Neuron (in vitro differentiated cells): ENCODE measurements at regions not wholly inside any gene's neighbourhood (a gene's known extent, or its start where the extent isn't known, plus 50 kb on each side); places are given as distances from the start of the nearest gene placed in this dataset.

Experiments used
- H2AFZ ChIP-seq: one replicate; pipeline ENCODE4 v1.6.1; 2013; ENCODE audit warnings: low read depth, mild to moderate bottlenecking, inconsistent platforms, low read length, moderate library complexity
- H3K27me3 ChIP-seq: one replicate; pipeline ENCODE4 v1.6.1; 2013; ENCODE audit warnings: low read length; ENCODE audit not compliant: insufficient read depth
- H3K36me3 ChIP-seq: one replicate; pipeline ENCODE4 v1.6.1; 2013; ENCODE audit warnings: low read length; ENCODE audit not compliant: insufficient read depth
- H3K4me1 ChIP-seq: one replicate; pipeline ENCODE4 v1.6.1; 2013; ENCODE audit warnings: low read length; ENCODE audit not compliant: insufficient read depth
- H3K4me3 ChIP-seq: 2 replicates; pipeline ENCODE4 v1.5.1; 2013; ENCODE audit warnings: mild to moderate bottlenecking, low read length, moderate library complexity
- H3K9me3 ChIP-seq: one replicate; pipeline ENCODE4 v1.6.1; 2013; ENCODE audit warnings: low read length

DNA sequence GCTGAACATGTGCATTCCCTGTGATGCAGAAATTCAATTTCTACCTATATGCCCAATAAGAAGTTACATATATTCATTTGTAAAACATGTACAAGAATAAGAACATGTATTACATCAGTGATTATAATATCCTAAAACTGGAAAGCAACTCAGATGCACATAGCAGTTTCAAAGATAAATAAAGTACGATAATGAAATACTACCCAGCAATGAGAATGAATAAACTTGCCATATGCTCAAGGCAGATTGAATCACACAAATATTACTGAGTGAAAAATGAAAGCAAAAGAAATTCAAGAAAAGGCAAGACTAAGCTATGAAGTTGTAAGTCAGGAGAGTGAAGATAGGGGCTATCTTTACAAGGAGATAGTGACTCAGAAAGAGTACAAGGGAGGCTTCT lies 345.3 kb upstream of the OR4E1 start:
- Histone ChIP-seq H3K4me3 (no peak overlapping the region), H3K4me1 (no peaks in the 10 kb centered on the region), H2AFZ (no peak overlapping the region), H3K9me3 (no peaks in the 10 kb centered on the region), H3K36me3 (no peaks in the 10 kb centered on the region), H3K27me3 (no peaks in the 10 kb centered on the region)

DNA sequence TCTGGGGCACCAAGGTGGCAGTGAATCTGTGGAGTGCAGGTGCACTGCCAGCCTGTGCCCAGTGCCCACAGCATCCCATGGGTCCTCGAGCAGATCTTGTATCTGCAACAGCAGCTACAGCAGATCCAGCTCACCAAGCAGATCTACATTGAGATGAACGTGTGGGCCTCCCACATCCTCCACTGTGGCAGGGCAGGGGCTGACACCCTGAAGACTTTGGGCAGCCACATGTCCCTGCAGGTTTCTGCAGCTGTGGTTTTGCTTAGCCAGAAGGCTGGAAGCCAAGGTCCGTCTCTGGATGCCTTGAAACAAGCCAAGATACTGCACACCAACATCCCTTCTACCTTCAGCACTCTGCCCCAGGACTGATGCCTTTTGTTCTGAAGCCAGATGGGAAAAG lies 338.8 kb upstream of the OR4E1 start:
- Histone ChIP-seq H3K36me3 (no peaks in the 10 kb centered on the region), H3K4me3 (no peak overlapping the region), H3K9me3 (no peaks in the 10 kb centered on the region), H2AFZ (no peak overlapping the region), H3K27me3 (no peaks in the 10 kb centered on the region), H3K4me1 (no peaks in the 10 kb centered on the region)

DNA sequence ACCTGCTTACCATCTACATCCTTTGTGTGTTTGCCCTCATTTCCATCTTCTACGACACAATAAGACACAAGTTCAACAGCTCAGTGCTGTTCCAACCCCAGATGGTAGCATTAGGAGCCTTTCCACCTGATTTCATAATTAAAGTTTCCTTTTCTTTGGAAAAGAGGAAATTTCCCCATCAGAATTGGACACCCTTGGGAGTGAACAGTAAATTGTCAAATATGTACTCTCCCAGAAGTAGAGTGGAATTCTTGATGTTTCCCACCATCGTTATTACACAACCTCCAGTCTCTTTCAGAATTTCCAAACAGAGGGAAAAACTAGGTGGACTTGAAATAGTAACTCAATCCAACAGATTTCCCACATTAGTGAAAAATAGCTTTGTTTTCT lies 337.6 kb upstream of the OR4E1 start:
- Histone ChIP-seq H2AFZ (no peak overlapping the region), H3K4me3 (no peak overlapping the region), H3K4me1 (no peaks in the 10 kb centered on the region), H3K36me3 (no peaks in the 10 kb centered on the region), H3K9me3 (no peaks in the 10 kb centered on the region), H3K27me3 (no peaks in the 10 kb centered on the region)

DNA sequence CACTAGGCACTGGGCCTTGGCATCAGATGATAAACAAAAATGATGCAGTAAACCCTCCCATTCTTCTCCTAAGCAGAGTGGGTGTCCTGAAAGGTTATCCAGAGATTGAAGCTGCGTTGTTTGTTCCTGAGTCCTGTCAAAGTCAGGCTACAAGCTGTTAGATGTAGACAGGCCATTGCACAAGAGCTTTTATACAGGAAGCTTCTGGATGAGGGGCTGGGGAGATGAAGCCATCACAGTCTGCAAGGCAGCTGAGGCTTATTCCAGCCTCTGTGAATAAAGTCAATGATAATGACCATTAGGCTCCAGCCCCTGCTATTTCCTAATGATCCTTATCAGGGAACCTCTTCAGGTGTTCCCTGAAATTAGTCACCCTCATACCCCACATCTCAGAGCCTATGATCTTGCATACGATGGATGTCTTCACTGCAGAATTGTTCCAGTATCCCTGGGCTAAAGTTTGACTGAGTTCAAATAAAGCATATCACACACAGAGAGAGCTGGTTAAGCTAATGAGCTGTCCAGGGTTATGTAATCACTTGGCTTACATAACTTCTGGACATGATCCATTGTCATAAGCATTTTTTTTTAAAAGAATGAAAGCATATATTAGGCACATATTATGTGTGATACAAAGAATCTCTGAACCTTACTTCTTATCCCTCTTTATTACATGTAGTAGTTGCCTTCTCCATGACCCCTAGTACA lies 337.1 kb upstream of the OR4E1 start:
- no peak overlapping the region for H2AFZ ChIP-seq
- no peaks in the 10 kb centered on the region for H3K4me1 ChIP-seq
- H3K9me3 ChIP-seq, result no peaks in the 10 kb centered on the region
- H3K36me3 ChIP-seq, result no peaks in the 10 kb centered on the region
- no peaks in the 10 kb centered on the region for H3K27me3 ChIP-seq
- no peak overlapping the region for H3K4me3 ChIP-seq

DNA sequence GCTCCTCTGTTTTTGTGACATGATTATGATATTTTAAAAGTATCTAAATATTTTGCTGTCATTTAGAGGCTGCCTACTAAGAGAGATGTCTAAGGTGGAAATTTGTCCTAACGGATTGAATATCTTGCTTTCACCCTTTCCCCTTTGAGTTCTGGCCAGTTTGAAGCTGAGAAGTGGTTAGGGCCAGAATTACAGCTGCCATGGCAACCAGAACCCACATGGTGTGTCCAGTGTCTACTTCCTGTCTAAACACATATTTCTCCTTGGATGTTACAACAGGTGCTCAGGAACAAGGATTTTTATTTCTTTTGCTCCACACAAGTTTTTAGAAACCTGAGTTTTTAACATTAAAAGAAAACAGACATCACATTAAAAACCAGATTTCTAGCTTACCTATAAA lies 335.1 kb upstream of the OR4E1 start:
- H3K36me3 ChIP-seq, result no peaks in the 10 kb centered on the region
- H3K4me3 ChIP-seq, result no peak overlapping the region
- no peaks in the 10 kb centered on the region for H3K9me3 ChIP-seq
- H2AFZ ChIP-seq, result no peak overlapping the region
- no peaks in the 10 kb centered on the region for H3K4me1 ChIP-seq
- H3K27me3 ChIP-seq, result no peaks in the 10 kb centered on the region

DNA sequence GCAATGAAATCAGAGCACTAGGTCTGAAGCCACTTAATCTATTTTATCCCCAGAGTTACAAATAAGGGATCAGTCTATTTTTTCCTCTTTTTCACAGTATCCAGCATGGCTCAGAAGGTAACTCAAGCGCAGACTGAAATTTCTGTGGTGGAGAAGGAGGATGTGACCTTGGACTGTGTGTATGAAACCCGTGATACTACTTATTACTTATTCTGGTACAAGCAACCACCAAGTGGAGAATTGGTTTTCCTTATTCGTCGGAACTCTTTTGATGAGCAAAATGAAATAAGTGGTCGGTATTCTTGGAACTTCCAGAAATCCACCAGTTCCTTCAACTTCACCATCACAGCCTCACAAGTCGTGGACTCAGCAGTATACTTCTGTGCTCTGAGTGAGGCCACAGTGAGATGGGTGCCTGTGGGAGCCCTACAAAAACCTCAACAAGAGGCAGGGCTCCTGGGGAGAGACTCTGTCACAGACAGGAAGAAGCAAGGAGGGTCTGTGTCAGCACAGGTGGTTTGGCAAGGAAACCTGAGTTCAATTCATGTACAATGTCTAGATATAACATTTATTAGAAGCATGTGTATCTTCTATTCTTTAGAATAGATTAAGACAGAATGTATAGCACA lies 334.3 kb upstream of the OR4E1 start:
- Histone ChIP-seq H3K4me3 (no peak overlapping the region), H2AFZ (no peak overlapping the region), H3K9me3 (no peaks in the 10 kb centered on the region), H3K4me1 (no peaks in the 10 kb centered on the region), H3K36me3 (no peaks in the 10 kb centered on the region), H3K27me3 (no peaks in the 10 kb centered on the region)

DNA sequence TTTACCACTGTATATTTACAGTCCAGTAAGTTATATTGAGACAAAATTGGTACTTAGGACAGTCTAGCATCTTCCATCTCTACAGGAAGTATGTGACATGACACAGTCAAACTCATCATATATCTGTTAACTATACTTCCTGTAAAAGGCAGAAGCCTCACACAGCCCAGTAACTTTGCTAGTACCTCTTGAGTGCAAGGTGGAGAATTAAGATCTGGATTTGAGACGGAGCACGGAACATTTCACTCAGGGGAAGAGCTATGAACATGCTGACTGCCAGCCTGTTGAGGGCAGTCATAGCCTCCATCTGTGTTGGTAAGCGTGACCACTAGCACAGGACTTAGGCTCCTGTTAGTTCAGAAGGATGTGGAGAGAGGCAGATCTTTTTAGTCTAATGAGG lies 333.7 kb upstream of the OR4E1 start:
- Histone ChIP-seq H3K4me3 (no peak overlapping the region), H3K9me3 (no peaks in the 10 kb centered on the region), H3K36me3 (no peaks in the 10 kb centered on the region)

DNA sequence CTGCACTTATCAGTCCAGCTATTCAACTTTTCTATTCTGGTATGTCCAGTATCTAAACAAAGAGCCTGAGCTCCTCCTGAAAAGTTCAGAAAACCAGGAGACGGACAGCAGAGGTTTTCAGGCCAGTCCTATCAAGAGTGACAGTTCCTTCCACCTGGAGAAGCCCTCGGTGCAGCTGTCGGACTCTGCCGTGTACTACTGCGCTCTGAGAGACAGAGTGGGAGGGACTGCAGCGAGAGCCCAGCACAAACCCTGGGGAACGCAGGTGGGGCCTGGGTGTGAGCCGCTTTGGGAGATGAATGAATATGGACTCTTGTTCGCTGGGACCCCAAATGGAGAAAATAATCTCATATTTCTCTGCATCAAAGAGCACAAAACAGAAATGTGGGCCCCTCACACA lies 329.8 kb upstream of the OR4E1 start:
- no peaks in the 10 kb centered on the region for H3K36me3 ChIP-seq
- H3K4me1 ChIP-seq, result no peaks in the 10 kb centered on the region
- H3K9me3 ChIP-seq, result no peaks in the 10 kb centered on the region
- H3K4me3 ChIP-seq, result no peak overlapping the region
- H3K27me3 ChIP-seq, result no peaks in the 10 kb centered on the region
- no peak overlapping the region for H2AFZ ChIP-seq

More for the DNA sequence above, 333.7 kb upstream of the OR4E1 start:
- no peak overlapping the region for H2AFZ ChIP-seq
- no peaks in the 10 kb centered on the region for H3K27me3 ChIP-seq
- no peaks in the 10 kb centered on the region for H3K4me1 ChIP-seq

DNA sequence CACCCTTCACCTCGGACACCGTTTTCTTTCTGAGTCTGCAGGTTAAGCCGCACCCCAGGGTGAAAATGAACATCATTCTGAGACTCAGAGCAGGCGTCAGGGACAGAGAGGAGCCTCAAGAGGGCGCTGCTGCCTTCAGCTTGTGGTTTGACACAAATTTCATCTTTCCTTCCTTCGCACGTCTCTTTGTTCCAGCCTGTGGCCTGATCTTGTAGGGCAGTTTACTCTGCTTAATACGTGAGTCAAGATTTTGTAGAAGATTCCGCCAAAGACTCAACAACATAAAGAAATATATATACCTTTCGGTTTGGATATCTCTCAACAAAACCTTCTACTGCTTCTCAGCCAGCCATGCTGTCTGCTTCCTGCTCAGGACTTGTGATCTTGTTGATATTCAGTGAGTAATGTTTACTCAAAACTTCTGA lies 329.3 kb upstream of the OR4E1 start:
- Histone ChIP-seq H3K4me1 (no peaks in the 10 kb centered on the region), H3K27me3 (no peaks in the 10 kb centered on the region), H3K9me3 (no peaks in the 10 kb centered on the region), H3K4me3 (no peak overlapping the region), H2AFZ (no peak overlapping the region), H3K36me3 (no peaks in the 10 kb centered on the region)

DNA sequence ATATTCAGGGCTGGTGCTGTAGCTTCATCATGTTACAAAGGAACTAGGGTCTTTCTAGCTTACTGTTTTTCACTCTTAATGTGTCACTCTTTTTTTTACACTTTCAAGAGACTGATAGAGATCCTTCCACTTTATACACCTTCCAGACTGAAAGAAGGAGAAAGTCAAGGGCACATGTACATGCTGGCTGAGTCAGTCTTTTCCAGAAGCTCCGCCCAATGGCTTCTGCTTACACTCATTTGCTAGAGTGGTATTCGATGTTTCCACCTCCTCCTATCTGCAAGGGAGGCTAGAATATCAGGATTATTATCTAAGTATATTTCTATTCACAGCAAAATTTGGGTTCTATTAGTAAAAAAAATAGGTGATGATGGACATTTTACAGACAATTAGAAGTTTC lies 325.8 kb upstream of the OR4E1 start:
- H3K4me1 ChIP-seq, result no peaks in the 10 kb centered on the region
- no peaks in the 10 kb centered on the region for H3K9me3 ChIP-seq
- no peaks in the 10 kb centered on the region for H3K27me3 ChIP-seq
- H2AFZ ChIP-seq, result no peak overlapping the region
- H3K4me3 ChIP-seq, result no peak overlapping the region
- no peaks in the 10 kb centered on the region for H3K36me3 ChIP-seq

GRCh38 chr14:21997300-21997699 lies 323.7 kb upstream of the OR4E1 start:
- no peak overlapping the region for H3K4me3 ChIP-seq
- no peak overlapping the region for H2AFZ ChIP-seq
- H3K27me3 ChIP-seq, result no peaks in the 10 kb centered on the region
- no peaks in the 10 kb centered on the region for H3K36me3 ChIP-seq
- H3K4me1 ChIP-seq, result no peaks in the 10 kb centered on the region
- H3K9me3 ChIP-seq, result no peaks in the 10 kb centered on the region

DNA sequence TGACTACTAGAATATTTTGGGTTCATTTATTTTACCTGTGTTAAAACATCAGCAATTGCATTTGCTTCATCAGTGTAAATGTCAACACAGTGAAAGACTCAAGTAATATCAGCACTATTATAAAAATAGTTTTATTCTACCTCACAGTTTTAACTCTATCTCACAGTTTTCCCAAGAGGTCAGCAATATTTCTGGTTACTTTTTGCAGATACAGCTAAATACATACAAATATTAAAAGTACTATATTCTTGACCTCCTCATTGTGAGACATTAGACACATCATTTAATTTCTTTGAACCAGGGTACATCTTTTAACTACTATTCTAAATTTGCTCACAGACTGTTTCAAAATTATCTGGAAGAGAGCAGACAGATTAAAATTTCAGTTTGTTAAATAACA lies 321.7 kb upstream of the OR4E1 start:
- Histone ChIP-seq H3K9me3 (no peaks in the 10 kb centered on the region), H3K4me3 (no peak overlapping the region), H3K27me3 (no peaks in the 10 kb centered on the region)

GRCh38 chr14:21993837-21994236 lies 320.2 kb upstream of the OR4E1 start:
- Histone ChIP-seq H2AFZ (no peak overlapping the region), H3K4me3 (no peak overlapping the region), H3K27me3 (no peaks in the 10 kb centered on the region), H3K9me3 (no peaks in the 10 kb centered on the region), H3K4me1 (no peaks in the 10 kb centered on the region), H3K36me3 (no peaks in the 10 kb centered on the region)

More for the DNA sequence above, 321.7 kb upstream of the OR4E1 start:
- H3K4me1 ChIP-seq, result no peaks in the 10 kb centered on the region
- no peak overlapping the region for H2AFZ ChIP-seq
- no peaks in the 10 kb centered on the region for H3K36me3 ChIP-seq

- no peaks in the 10 kb centered on the region for H3K27me3 ChIP-seq
- H3K9me3 ChIP-seq, result no peaks in the 10 kb centered on the region
- H2AFZ ChIP-seq, result no peak overlapping the region
- no peak overlapping the region for H3K4me3 ChIP-seq
- H3K36me3 ChIP-seq, result no peaks in the 10 kb centered on the region
- H3K4me1 ChIP-seq, result no peaks in the 10 kb centered on the region
Observed at GRCh38 chr14:21993070-21993469, 319.5 kb upstream of the OR4E1 start.
